ENCODE measurements at regions not wholly inside any gene's neighbourhood (a gene's known extent, or its start where the extent isn't known, plus 50 kb on each side); places are given as distances from the start of the nearest gene placed in this dataset.
"Not testable (repeated sequence)": the region's sequence is repeated elsewhere in the genome, so short reads cannot be mapped to it uniquely, and the experiment has no call there.

- DNase-seq (ENCODE audit: low spot score) (no peak), ATAC-seq (ENCODE audit: insufficient number of reproducible peaks, low FRiP score, low read depth) (no peak)
- Histone ChIP-seq H3K4me1 (ENCODE audit: control insufficient read depth in 1 of 2, low read depth in 2 of 2) (no peaks in the 10 kb centered on the region), H3K4me3 (no peak overlapping the region), H3K9me3 (no peaks in the 10 kb centered on the region), H3K27ac (no peak overlapping the region), H3K27me3 (replicated peaks; ENCODE audit: insufficient read depth) (no peaks in the 10 kb centered on the region), H3K36me3 (no peaks in the 10 kb centered on the region)
- no peak for TF ChIP-seq CTCF (IDR thresholded peaks at IDR 0.05)
These were observed 105.0 kb upstream of the ALKAL2 start for GRCh38 chr2:392926-393280.

- H3K4me3 ChIP-seq = no peak overlapping the region
- no peaks in the 10 kb centered on the region for H3K4me1 ChIP-seq (ENCODE audit: control insufficient read depth in 1 of 2, low read depth in 2 of 2)
- TF ChIP-seq CTCF (IDR thresholded peaks at IDR 0.05) = no peak
- no peaks in the 10 kb centered on the region for H3K27me3 ChIP-seq (replicated peaks; ENCODE audit: insufficient read depth)
- H3K36me3 ChIP-seq = no peaks in the 10 kb centered on the region
- no peak for DNase-seq (ENCODE audit: low spot score)
- H3K27ac ChIP-seq = no peak overlapping the region
- no peak for ATAC-seq (ENCODE audit: insufficient number of reproducible peaks, low FRiP score, low read depth)
- H3K9me3 ChIP-seq = no peaks in the 10 kb centered on the region
These were observed 104.5 kb upstream of the ALKAL2 start for GRCh38 chr2:392181-392925.

GRCh38 chr2:391696-392095 lies 103.8 kb upstream of the ALKAL2 start:
- H3K27me3 ChIP-seq (replicated peaks; ENCODE audit: insufficient read depth) = no peaks in the 10 kb centered on the region
- no peaks in the 10 kb centered on the region for H3K4me1 ChIP-seq (ENCODE audit: control insufficient read depth in 1 of 2, low read depth in 2 of 2)
- H3K9me3 ChIP-seq = no peaks in the 10 kb centered on the region
- H3K36me3 ChIP-seq = no peaks in the 10 kb centered on the region
- DNase-seq (ENCODE audit: low spot score) = no peak
- no peak overlapping the region for H3K27ac ChIP-seq
- no peak for TF ChIP-seq CTCF (IDR thresholded peaks at IDR 0.05)
- H3K4me3 ChIP-seq = no peak overlapping the region
- ATAC-seq (ENCODE audit: insufficient number of reproducible peaks, low FRiP score, low read depth) = no peak

GRCh38 chr2:390959-391358 lies 103.1 kb upstream of the ALKAL2 start:
- ATAC-seq (ENCODE audit: insufficient number of reproducible peaks, low FRiP score, low read depth) (no peak), DNase-seq (ENCODE audit: low spot score) (no peak)
- Histone ChIP-seq H3K36me3 (no peaks in the 10 kb centered on the region), H3K27me3 (replicated peaks; ENCODE audit: insufficient read depth) (no peaks in the 10 kb centered on the region), H3K9me3 (no peaks in the 10 kb centered on the region), H3K4me3 (no peak overlapping the region), H3K27ac (no peak overlapping the region), H3K4me1 (ENCODE audit: control insufficient read depth in 1 of 2, low read depth in 2 of 2) (no peaks in the 10 kb centered on the region)
- TF ChIP-seq CTCF (IDR thresholded peaks at IDR 0.05) = no peak

- H3K4me3 ChIP-seq; H3K36me3 ChIP-seq; H3K9me3 ChIP-seq; H3K27me3 ChIP-seq (replicated peaks; ENCODE audit: insufficient read depth); ATAC-seq (ENCODE audit: insufficient number of reproducible peaks, low FRiP score, low read depth); H3K27ac ChIP-seq; DNase-seq (ENCODE audit: low spot score); H3K4me1 ChIP-seq (ENCODE audit: control insufficient read depth in 1 of 2, low read depth in 2 of 2): not testable (repeated sequence)
These were observed 102.1 kb upstream of the ALKAL2 start for GRCh38 chr2:389985-390384.

GRCh38 chr2:388752-389151 lies 100.9 kb upstream of the ALKAL2 start:
- not testable (repeated sequence) for H3K4me3 ChIP-seq; H3K27ac ChIP-seq; H3K27me3 ChIP-seq (replicated peaks; ENCODE audit: insufficient read depth); H3K36me3 ChIP-seq; H3K9me3 ChIP-seq; DNase-seq (ENCODE audit: low spot score); H3K4me1 ChIP-seq (ENCODE audit: control insufficient read depth in 1 of 2, low read depth in 2 of 2); ATAC-seq (ENCODE audit: insufficient number of reproducible peaks, low FRiP score, low read depth)
